DND-41 (cell line): ENCODE measurements at regions not wholly inside any gene's neighbourhood (a gene's known extent, or its start where the extent isn't known, plus 50 kb on each side); places are given as distances from the start of the nearest gene placed in this dataset.

Source experiments
- ATAC-seq: fragments of 200-7000 bp; cut with Tn5 transposase; 3 replicates; pipeline ENCODE4 v1.9.1; 2021; ENCODE audit warnings: low read depth; ENCODE audit not compliant: insufficient read depth
- DNase-seq: peaks from one replicate; pipeline ENCODE4 v3.0.0-alpha.2; 2020
- H2AFZ ChIP-seq: 2 replicates; pipeline ENCODE4 v1.6.0; 2012; ENCODE audit warnings: low read depth, low read length
- H3K27ac ChIP-seq: 2 replicates; pipeline ENCODE4 v1.5.1; 2012; ENCODE audit warnings: low read length, inconsistent platforms
- H3K27me3 ChIP-seq: fragments of 200-600 bp; sonication (generic); 2 replicates; pipeline ENCODE4 v1.6.0; 2012; ENCODE audit warnings: low read length, mild to moderate bottlenecking, inconsistent platforms; ENCODE audit not compliant: insufficient read depth, poor library complexity
- H3K36me3 ChIP-seq: 2 replicates; pipeline ENCODE4 v1.5.1; 2012; ENCODE audit warnings: low read length, inconsistent platforms; ENCODE audit not compliant: insufficient read depth
- H3K4me1 ChIP-seq: 2 replicates; pipeline ENCODE4 v1.5.1; 2012; ENCODE audit warnings: mild to moderate bottlenecking, low read length; ENCODE audit not compliant: insufficient read depth
- H3K4me2 ChIP-seq: 2 replicates; pipeline ENCODE4 v1.6.0; 2012; ENCODE audit warnings: mild to moderate bottlenecking, moderate library complexity, low read length, inconsistent platforms; ENCODE audit not compliant: insufficient read depth
- H3K4me3 ChIP-seq, 2 experiments: fragments of 200-600 bp in 1 of 2; shearing (Covaris generic) in 1 of 2; 2 replicates each; pipeline ENCODE4 v1.5.1; 2012 to 2016; ENCODE audit warnings: inconsistent platforms in 2 of 2, low read length in 2 of 2, mild to moderate bottlenecking in 2 of 2, low read depth in 1 of 2, moderate library complexity in 1 of 2
- H3K79me2 ChIP-seq: 2 replicates; pipeline ENCODE4 v1.6.0; 2012; ENCODE audit warnings: low read length, inconsistent platforms; ENCODE audit not compliant: insufficient read depth
- H3K9ac ChIP-seq: 2 replicates; pipeline ENCODE4 v1.6.0; 2012; ENCODE audit warnings: low read depth, mild to moderate bottlenecking, inconsistent platforms, low read length, moderate library complexity
- H3K9me3 ChIP-seq: 2 replicates; pipeline ENCODE4 v1.5.1; 2012; ENCODE audit warnings: low read length, moderate library complexity, mild to moderate bottlenecking, inconsistent platforms; ENCODE audit not compliant: insufficient read depth, severe bottlenecking
- H4K20me1 ChIP-seq: 2 replicates; pipeline ENCODE4 v1.6.0; 2012; ENCODE audit warnings: low read length; ENCODE audit not compliant: insufficient read depth
- EZH2 ChIP-seq: IDR thresholded peaks from 3 replicates; pipeline ENCODE4 v1.6.1; 2012; ENCODE audit warnings: borderline replicate concordance, low read depth, mild to moderate bottlenecking, moderate library complexity, low read length, inconsistent platforms; ENCODE audit not compliant: severe bottlenecking
- TF ChIP-seq, protein P1 (sequence below): IDR thresholded peaks from 2 replicates; pipeline ENCODE4 v1.5.1; 2012; ENCODE audit warnings: borderline replicate concordance, low read length, moderate library complexity, mild to moderate bottlenecking; ENCODE audit not compliant: poor library complexity, severe bottlenecking; ENCODE audit errors: extremely low read depth

DNA sequence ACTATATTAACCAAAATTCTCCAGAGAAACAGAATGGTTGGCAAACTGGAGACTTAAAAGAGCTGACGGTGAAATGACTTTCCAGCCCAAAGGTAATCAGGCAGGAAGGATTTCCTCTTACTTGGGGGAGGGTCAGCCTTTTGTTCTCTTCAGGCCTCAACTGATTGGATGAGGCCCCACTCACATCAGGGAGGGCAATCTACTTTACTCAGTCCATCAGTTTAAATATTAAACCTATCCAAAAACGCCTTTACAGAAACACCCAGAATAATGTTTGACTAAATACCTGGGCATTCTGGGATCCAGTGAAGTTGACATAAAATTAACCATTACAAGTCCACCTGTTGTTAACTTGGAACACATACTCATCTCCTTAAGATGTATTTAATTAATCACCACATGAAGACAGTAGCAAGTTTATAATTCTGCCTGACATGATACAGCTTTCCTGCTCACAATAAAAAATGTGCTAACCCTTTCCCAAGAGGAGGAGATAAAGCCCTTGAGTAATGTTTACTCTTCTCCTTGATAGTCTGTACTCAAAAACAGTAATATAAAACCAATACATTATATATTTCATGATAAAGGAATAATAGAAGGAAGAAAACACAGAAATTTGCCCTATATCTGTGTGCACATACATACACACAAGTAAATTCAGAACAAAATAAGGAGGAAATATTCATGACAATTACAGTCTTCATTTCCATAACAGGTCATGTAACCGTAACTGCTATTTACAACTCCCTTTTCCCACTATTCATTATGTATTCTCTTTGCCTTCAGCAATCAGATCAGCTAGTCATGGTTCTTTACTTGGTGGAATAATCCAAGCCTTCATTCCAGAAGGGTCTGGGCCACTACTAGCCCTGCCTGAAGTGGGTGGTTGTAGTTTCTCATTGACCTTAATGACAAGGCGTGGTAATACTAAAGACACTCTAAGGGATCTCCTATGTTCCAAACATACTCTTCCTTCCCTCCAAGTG lies 107.5 kb upstream of the RUNX1 start:
- peaks cover 8% of the 10 kb centered on the region for H3K9me3 ChIP-seq
- no peak overlapping the region for H3K27ac ChIP-seq
- H3K36me3 ChIP-seq, result no peaks in the 10 kb centered on the region
- TF ChIP-seq EZH2, result no peak
- TF ChIP-seq, protein P1, sequence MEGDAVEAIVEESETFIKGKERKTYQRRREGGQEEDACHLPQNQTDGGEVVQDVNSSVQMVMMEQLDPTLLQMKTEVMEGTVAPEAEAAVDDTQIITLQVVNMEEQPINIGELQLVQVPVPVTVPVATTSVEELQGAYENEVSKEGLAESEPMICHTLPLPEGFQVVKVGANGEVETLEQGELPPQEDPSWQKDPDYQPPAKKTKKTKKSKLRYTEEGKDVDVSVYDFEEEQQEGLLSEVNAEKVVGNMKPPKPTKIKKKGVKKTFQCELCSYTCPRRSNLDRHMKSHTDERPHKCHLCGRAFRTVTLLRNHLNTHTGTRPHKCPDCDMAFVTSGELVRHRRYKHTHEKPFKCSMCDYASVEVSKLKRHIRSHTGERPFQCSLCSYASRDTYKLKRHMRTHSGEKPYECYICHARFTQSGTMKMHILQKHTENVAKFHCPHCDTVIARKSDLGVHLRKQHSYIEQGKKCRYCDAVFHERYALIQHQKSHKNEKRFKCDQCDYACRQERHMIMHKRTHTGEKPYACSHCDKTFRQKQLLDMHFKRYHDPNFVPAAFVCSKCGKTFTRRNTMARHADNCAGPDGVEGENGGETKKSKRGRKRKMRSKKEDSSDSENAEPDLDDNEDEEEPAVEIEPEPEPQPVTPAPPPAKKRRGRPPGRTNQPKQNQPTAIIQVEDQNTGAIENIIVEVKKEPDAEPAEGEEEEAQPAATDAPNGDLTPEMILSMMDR, result no peak
- no peaks in the 10 kb centered on the region for H3K27me3 ChIP-seq
- H3K4me1 ChIP-seq, result no peaks in the 10 kb centered on the region
- no peak overlapping the region for H3K4me3 ChIP-seq
- H2AFZ ChIP-seq, result no peak overlapping the region
- no peak for ATAC-seq
- H3K9ac ChIP-seq, result no peak overlapping the region
- H3K79me2 ChIP-seq, result no peaks in the 10 kb centered on the region
- no peak overlapping the region for H3K4me2 ChIP-seq
- DNase-seq, result no peak
- no peaks in the 10 kb centered on the region for H4K20me1 ChIP-seq

DNA sequence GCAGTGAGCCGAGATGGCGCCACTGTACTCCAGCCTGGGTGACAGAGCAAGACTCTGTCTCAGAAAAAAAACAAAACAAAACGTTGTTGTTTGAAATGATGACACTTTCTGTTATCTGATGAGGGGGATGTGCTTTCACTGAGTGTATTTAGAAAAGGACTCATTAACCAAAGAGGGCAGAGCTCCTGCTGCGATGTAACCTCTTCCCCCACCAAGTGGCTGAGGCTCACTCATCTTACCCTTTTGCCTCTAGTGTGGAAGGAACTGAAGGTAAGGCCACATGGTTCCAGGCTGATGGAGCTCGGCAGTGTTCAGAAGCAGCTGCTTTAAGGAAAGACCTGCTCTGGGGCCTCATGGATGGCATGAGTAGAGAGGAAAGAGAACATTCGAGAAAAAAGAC lies 105.7 kb upstream of the RUNX1 start:
- no peak overlapping the region for H3K9ac ChIP-seq
- no peaks in the 10 kb centered on the region for H3K27me3 ChIP-seq
- ATAC-seq (no peak), DNase-seq (no peak)
- no peak overlapping the region for H3K4me2 ChIP-seq
- H3K4me1 ChIP-seq, result no peaks in the 10 kb centered on the region
- H3K79me2 ChIP-seq, result no peaks in the 10 kb centered on the region
- no peaks in the 10 kb centered on the region for H4K20me1 ChIP-seq
- TF ChIP-seq, protein P1, result no peak
- no peaks in the 10 kb centered on the region for H3K36me3 ChIP-seq
- H3K9me3 ChIP-seq, result peaks cover 8% of the 10 kb centered on the region
- no peak overlapping the region for H3K4me3 ChIP-seq
- no peak overlapping the region for H3K27ac ChIP-seq
- no peak overlapping the region for H2AFZ ChIP-seq

DNA sequence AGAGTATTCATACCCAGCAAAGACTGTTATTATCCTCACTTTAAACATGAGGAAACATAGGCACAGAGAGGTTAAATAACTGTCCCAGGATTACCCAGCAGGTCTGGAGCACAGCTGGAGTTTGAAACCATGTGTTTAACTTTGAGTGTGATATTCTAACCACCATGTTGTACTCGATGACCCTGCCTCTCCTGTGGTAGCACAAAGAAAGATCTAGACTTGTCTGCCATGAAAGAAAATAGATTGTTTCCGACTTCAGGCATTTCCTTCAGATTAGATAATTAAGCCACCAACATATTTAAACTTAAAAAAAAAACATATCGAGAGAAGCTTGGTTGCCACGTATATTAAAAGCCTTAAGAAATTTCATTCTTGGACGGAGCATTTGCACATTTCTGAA lies 104.6 kb upstream of the RUNX1 start:
- no peak overlapping the region for H3K4me3 ChIP-seq
- no peaks in the 10 kb centered on the region for H3K36me3 ChIP-seq
- DNase-seq (no peak), ATAC-seq (no peak)
- H3K9ac ChIP-seq, result no peak overlapping the region
- H3K4me1 ChIP-seq, result no peaks in the 10 kb centered on the region
- no peak overlapping the region for H3K4me2 ChIP-seq
- H3K27ac ChIP-seq, result no peak overlapping the region
- H4K20me1 ChIP-seq, result no peaks in the 10 kb centered on the region
- no peaks in the 10 kb centered on the region for H3K27me3 ChIP-seq
- no peak for TF ChIP-seq EZH2
- TF ChIP-seq, protein P1, result no peak
- no peak overlapping the region for H2AFZ ChIP-seq
- no peaks in the 10 kb centered on the region for H3K79me2 ChIP-seq
- peaks cover 8% of the 10 kb centered on the region for H3K9me3 ChIP-seq
